ENCODE measurements at regions not wholly inside any gene's neighbourhood (a gene's known extent, or its start where the extent isn't known, plus 50 kb on each side); places are given as distances from the start of the nearest gene placed in this dataset.
A peak's percentile ranks its signal among the peaks of the same experiment; 100 is the strongest.

- TF ChIP-seq CTCF (IDR thresholded peaks at IDR 0.05; ENCODE audit: insufficient read depth, low read length, poor library complexity, severe bottlenecking) = no peak
- H3K27me3 ChIP-seq (ENCODE audit: control insufficient read depth, insufficient read depth, low read length) = no peaks in the 10 kb centered on the region
- DNase-seq (ENCODE audit: low read depth) = no peak
- H3K36me3 ChIP-seq (ENCODE audit: control insufficient read depth, insufficient read depth, low read length) = no peaks in the 10 kb centered on the region
- H3K4me3 ChIP-seq (ENCODE audit: low read depth, low read length) = no peak overlapping the region
Observed at GRCh38 chr1:96374076-96374762, 347.4 kb upstream of the PTBP2 start.

DNA sequence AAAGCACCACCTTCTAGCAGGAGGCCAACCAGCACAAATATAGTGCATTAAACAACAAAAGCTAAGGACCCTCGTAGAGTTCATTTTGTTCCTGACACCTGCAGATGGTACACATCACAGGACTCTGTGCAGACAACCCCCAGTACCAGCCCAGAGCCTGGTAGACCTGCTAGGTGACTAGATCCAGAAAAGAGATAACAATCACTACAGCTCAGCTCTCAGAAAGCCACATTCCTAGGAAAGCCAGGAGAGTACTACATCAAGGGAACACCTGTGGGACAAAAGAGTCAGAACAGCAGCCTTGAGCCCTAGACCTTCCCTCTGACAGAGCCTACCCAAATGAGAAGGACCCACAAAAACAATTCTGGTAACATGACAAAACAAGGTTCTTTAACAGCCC, 344.7 kb upstream of the PTBP2 start:
- Histone ChIP-seq H3K36me3 (ENCODE audit: control insufficient read depth, insufficient read depth, low read length) (no peaks in the 10 kb centered on the region), H3K4me3 (ENCODE audit: low read depth, low read length) (no peak overlapping the region), H3K27me3 (ENCODE audit: control insufficient read depth, insufficient read depth, low read length) (no peaks in the 10 kb centered on the region)
- no peak for TF ChIP-seq CTCF (IDR thresholded peaks at IDR 0.05; ENCODE audit: insufficient read depth, low read length, poor library complexity, severe bottlenecking)
- no peak for DNase-seq (ENCODE audit: low read depth)

DNA sequence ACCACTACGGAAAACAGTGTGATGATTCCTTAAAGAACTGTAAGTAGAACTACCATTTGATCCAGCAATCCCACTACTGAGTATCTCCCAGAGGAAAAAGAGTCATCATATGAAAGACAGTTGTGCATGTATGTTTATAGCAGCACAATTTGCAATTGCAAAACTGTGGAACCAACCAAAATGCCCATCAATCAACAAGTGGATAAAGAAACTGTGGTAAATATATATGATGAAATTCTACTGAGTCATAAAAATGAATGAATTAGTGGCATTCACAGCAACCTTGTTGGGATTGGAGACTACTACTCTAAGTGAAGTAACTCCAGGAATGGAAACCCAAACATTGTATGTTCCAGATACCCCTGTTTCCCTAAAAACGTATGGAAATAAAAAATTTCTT, 337.0 kb upstream of the PTBP2 start:
- no peak overlapping the region for H3K4me3 ChIP-seq (ENCODE audit: low read depth, low read length)
- no peak for TF ChIP-seq CTCF (IDR thresholded peaks at IDR 0.05; ENCODE audit: insufficient read depth, low read length, poor library complexity, severe bottlenecking)
- no peak for DNase-seq (ENCODE audit: low read depth)
- H3K27me3 ChIP-seq (ENCODE audit: control insufficient read depth, insufficient read depth, low read length) = no peaks in the 10 kb centered on the region
- H3K36me3 ChIP-seq (ENCODE audit: control insufficient read depth, insufficient read depth, low read length) = no peaks in the 10 kb centered on the region

GRCh38 chr1:96387785-96388184, 333.8 kb upstream of the PTBP2 start:
- no peaks in the 10 kb centered on the region for H3K27me3 ChIP-seq (ENCODE audit: control insufficient read depth, insufficient read depth, low read length)
- H3K36me3 ChIP-seq (ENCODE audit: control insufficient read depth, insufficient read depth, low read length) = no peaks in the 10 kb centered on the region
- DNase-seq (ENCODE audit: low read depth) = no peak
- no peak for TF ChIP-seq CTCF (IDR thresholded peaks at IDR 0.05; ENCODE audit: insufficient read depth, low read length, poor library complexity, severe bottlenecking)
- H3K4me3 ChIP-seq (ENCODE audit: low read depth, low read length) = no peak overlapping the region

GRCh38 chr1:96388421-96389310, 332.9 kb upstream of the PTBP2 start:
- no peaks in the 10 kb centered on the region for H3K27me3 ChIP-seq (ENCODE audit: control insufficient read depth, insufficient read depth, low read length)
- peak; percentile 25 for DNase-seq (ENCODE audit: low read depth)

More at GRCh38 chr1:96388421-96389310, 332.9 kb upstream of the PTBP2 start:
- TF ChIP-seq CTCF (IDR thresholded peaks at IDR 0.05; ENCODE audit: insufficient read depth, low read length, poor library complexity, severe bottlenecking) = no peak
- no peak overlapping the region for H3K4me3 ChIP-seq (ENCODE audit: low read depth, low read length)
- no peaks in the 10 kb centered on the region for H3K36me3 ChIP-seq (ENCODE audit: control insufficient read depth, insufficient read depth, low read length)
